LHCN-M2 (cell line): ENCODE measurements at regions not wholly inside any gene's neighbourhood (a gene's known extent, or its start where the extent isn't known, plus 50 kb on each side); places are given as distances from the start of the nearest gene placed in this dataset.
"Not testable (repeated sequence)": the region's sequence is repeated elsewhere in the genome, so short reads cannot be mapped to it uniquely, and the experiment has no call there.

Experiments used
- DNase-seq: peaks from one replicate; pipeline ENCODE4 v3.0.0-alpha.2; 2012; ENCODE audit warnings: low read depth

DNA sequence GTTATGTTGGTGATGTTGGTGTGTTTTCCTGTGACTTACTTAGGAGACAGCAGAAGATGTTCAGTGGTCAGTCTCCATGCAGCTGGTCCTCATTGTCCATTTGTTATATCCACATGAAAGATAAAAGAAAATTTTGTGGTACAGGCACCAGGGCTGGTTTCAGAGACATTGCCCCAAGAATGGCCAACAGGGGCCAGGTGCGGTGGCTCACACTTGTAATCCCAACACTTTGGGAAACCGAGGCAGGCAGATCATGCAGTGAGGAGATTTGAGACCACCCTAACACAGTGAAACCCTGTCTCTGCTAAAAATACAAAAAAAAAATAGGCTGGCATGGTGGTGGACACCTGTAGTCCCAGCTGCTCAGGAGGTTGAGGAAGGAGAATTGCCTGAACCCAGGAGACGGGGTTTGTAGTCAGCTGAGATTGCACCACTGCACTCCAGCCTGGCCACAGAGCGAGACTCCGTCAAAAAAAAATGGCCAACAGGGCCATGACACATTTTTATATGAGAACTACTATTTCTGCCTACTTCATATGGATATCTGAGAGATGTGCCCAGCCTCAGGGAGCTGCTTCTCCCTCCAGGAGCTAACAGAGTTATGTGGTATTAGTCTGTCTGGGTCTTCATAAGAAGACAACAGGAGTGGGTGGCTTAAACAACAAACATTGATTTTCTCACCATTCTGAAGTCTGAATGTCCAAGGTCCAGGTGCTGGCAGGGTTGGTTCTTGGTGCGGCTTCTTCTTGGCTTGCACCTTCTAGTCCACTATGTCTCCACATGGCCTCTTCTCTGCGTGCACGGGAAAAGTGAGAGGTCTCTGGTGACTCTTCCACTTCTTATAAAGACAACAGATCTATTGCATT, 821.7 kb downstream of the TMEM121 start:
- DNase-seq: no peak

GRCh38 chr14:106348873-106349540, 822.6 kb downstream of the TMEM121 start:
- not testable (repeated sequence) for DNase-seq

GRCh38 chr14:106349678-106350457, 823.5 kb downstream of the TMEM121 start:
- not testable (repeated sequence) for DNase-seq

- not testable (repeated sequence) for DNase-seq
Measured at GRCh38 chr14:106355007-106355791, 828.8 kb downstream of the TMEM121 start.

- DNase-seq: not testable (repeated sequence)
Measured at GRCh38 chr14:106355881-106356642, 829.7 kb downstream of the TMEM121 start.

GRCh38 chr14:106356643-106356930, 830.2 kb downstream of the TMEM121 start:
- not testable (repeated sequence) for DNase-seq

GRCh38 chr14:106359157-106359887, 832.9 kb downstream of the TMEM121 start:
- not testable (repeated sequence) for DNase-seq

- DNase-seq: not testable (repeated sequence)
Measured at GRCh38 chr14:106365371-106365770, 839.0 kb downstream of the TMEM121 start.

DNA sequence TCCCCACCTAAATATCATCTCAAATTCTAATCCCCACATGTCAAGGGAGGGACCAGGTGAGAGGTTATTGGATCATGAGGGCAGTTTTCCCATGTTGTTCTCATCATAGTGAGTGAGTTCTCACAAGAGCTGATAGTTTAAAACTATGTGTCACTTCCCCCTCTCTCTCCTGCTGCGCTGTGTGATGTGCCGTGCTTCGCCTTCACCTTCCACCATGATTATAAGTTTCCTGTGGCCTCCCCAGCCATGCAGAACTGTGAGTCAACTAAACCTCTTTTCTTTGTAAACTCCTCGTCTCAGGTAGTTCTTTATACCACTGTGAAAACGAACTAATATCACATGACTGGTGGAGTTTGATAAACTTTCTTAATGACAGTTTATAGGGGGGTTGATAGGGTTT, 839.5 kb downstream of the TMEM121 start:
- DNase-seq: not testable (repeated sequence)

- not testable (repeated sequence) for DNase-seq
Measured at GRCh38 chr14:106366971-106367370, 840.6 kb downstream of the TMEM121 start.

DNA sequence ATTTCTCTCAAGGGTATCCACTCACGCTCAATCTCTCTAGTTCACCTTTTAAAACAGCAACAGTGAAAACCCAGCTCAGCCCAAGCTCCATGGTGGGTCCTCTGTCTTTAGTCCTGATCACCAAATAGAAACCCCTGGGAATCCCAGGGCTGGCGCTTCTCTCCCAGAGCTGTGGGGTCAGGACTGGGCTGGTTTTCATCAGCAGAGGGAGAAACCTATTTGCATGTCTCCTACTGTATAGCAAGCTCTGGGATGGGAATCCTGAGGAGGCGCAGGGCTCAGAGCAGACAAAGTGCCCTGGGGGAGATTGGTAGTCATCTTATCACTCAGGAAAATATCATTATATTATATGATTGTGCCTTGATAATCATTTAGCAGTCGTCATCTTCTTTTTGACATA, 843.1 kb downstream of the TMEM121 start:
- not testable (repeated sequence) for DNase-seq

- no peak for DNase-seq
Measured at GRCh38 chr14:106372870-106373652, 846.7 kb downstream of the TMEM121 start.

- not testable (repeated sequence) for DNase-seq
Measured at GRCh38 chr14:106373653-106374110, 847.3 kb downstream of the TMEM121 start.

DNA sequence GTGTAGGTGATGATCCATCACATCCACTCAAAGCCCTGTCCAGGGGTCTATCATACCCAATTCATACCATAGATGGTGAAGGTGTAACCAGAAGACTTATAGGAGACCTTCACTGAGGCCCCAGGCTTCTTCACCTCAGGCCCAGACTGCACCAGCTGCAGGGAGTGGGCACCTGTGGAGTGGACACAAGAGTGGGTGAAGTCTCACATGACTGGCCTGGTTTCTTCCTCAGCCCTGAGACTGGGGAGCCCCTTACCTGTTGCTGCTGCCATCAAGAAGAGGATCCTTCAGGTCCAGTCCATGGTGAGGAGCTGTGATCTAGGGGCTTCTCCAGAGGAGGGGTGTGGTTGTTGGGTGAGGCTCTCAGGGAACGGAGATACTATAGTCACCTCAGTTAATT, 851.0 kb downstream of the TMEM121 start:
- no peak for DNase-seq

- no peak for DNase-seq
Measured at GRCh38 chr14:106378191-106378590, 851.8 kb downstream of the TMEM121 start.

DNA sequence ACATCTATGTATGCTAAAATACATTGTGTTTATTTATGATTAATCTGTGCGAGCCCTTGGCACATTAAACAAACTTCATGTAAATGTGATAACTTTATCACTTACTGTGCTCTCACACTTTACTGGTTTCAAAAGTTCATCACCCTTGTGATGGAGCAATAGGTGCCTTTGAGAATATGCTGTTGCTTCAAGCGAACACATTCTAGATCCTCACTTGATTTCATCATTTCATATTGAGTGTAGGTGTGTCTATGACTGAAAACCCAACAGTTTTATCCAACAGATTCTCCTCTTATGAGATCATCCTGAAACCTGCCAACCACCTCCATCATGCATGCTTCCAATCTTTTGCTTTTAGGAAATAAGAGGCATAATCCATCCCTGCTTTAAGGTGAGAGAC, 854.4 kb downstream of the TMEM121 start:
- no peak for DNase-seq

GRCh38 chr14:106389186-106389585, 862.8 kb downstream of the TMEM121 start:
- DNase-seq: not testable (repeated sequence)

- no peak for DNase-seq
Measured at GRCh38 chr14:106390401-106390800, 864.0 kb downstream of the TMEM121 start.

DNA sequence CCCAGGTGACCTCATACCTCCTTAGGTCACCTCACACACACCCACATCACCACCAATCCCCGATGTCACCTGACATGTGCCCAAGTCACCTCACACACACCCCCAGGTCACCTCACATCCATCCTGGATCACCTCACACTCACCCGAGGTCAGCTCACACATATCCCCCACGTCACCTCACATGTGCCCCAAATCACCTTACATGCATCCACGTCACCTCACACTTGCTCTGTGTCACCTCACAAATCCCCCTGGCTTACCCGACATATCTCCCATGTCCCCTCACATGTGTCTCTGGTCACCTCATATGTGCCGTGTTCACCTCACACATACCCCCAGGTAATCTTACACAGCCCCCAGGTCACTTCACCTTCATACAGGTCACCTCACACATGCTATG, 864.6 kb downstream of the TMEM121 start:
- no peak for DNase-seq
